Breast epithelium (tissue), 3 donors: ENCODE measurements at regions not wholly inside any gene's neighbourhood (a gene's known extent, or its start where the extent isn't known, plus 50 kb on each side); places are given as distances from the start of the nearest gene placed in this dataset.

Experiments used
- CTCF ChIP-seq, 3 donors: fragments of 450-650 bp; IDR thresholded peaks; one replicate each; pipeline ENCODE4 v1.5.1; 2016 to 2017; ENCODE audit warnings: antibody characterized with exemption in 3 of 3, mild to moderate bottlenecking in 3 of 3, moderate library complexity in 3 of 3
- POLR2A ChIP-seq: fragments of 450-650 bp; IDR thresholded peaks from one replicate; pipeline ENCODE4 v1.6.1; 2016; ENCODE audit warnings: antibody characterized with exemption, mild to moderate bottlenecking, moderate library complexity
- POLR2AphosphoS5 ChIP-seq, 3 donors: sonication (generic); formaldehyde crosslinking; IDR thresholded peaks; one replicate each; pipeline ENCODE4 v1.6.1; 2017; ENCODE audit warnings: antibody characterized with exemption in 3 of 3

- TF ChIP-seq POLR2A (no peak), CTCF (IDR thresholded peaks at IDR 0.05) (no peak), POLR2AphosphoS5 (IDR thresholded peaks at IDR 0.05) (no peak)
These were observed 160.3 kb downstream of the ALX1 start for GRCh38 chr12:85440271-85440670.
